Neutrophil (primary cell): ENCODE measurements at regions not wholly inside any gene's neighbourhood (a gene's known extent, or its start where the extent isn't known, plus 50 kb on each side); places are given as distances from the start of the nearest gene placed in this dataset.
"Not testable (repeated sequence)": the region's sequence is repeated elsewhere in the genome, so short reads cannot be mapped to it uniquely, and the experiment has no call there.

Source experiments
- H3K27ac ChIP-seq: fragments of 200-600 bp; sonication (generic); 2 replicates; pipeline ENCODE4 v1.5.1; 2016; ENCODE audit warnings: mild to moderate bottlenecking, moderate library complexity
- H3K27me3 ChIP-seq: fragments of 200-600 bp; sonication (generic); 2 replicates; pipeline ENCODE4 v1.6.0; 2016; ENCODE audit warnings: mild to moderate bottlenecking
- H3K36me3 ChIP-seq: fragments of 200-600 bp; sonication (generic); 2 replicates; pipeline ENCODE4 v1.5.1; 2017
- H3K4me1 ChIP-seq, 2 experiments: fragments of 200-600 bp in 1 of 2; sonication (generic) in 1 of 2; 1 replicate in 1 of 2; 2 replicates in 1 of 2; pipeline versions ENCODE4 v1.5.1 to v1.6.1; 2013 to 2016; ENCODE audit warnings: low read depth in 1 of 2, low read length in 1 of 2, mild to moderate bottlenecking in 1 of 2, moderate library complexity in 1 of 2; ENCODE audit not compliant: control insufficient read depth in 1 of 2, insufficient read depth in 1 of 2
- H3K4me3 ChIP-seq, 2 experiments: fragments of 200-600 bp in 1 of 2; sonication (generic) in 1 of 2; 1 replicate in 1 of 2; 2 replicates in 1 of 2; pipeline ENCODE4 v1.5.1; 2013 to 2016; ENCODE audit warnings: low read depth in 1 of 2, low read length in 1 of 2, mild to moderate bottlenecking in 1 of 2, moderate library complexity in 1 of 2
- H3K9me3 ChIP-seq: fragments of 200-600 bp; sonication (generic); 2 replicates; pipeline ENCODE4 v1.5.1; 2016
- TF ChIP-seq, protein P1 (sequence below): fragments of 200-600 bp; sonication (generic); IDR thresholded peaks from 2 replicates; pipeline ENCODE4 v1.5.1; 2016; ENCODE audit warnings: antibody characterized with exemption

- Histone ChIP-seq H3K9me3 (no peaks in the 10 kb centered on the region), H3K4me1 (no peaks in the 10 kb centered on the region), H3K27me3 (no peaks in the 10 kb centered on the region), H3K27ac (no peak overlapping the region), H3K36me3 (no peaks in the 10 kb centered on the region), H3K4me3 (no peak overlapping the region)
- TF ChIP-seq, protein P1, sequence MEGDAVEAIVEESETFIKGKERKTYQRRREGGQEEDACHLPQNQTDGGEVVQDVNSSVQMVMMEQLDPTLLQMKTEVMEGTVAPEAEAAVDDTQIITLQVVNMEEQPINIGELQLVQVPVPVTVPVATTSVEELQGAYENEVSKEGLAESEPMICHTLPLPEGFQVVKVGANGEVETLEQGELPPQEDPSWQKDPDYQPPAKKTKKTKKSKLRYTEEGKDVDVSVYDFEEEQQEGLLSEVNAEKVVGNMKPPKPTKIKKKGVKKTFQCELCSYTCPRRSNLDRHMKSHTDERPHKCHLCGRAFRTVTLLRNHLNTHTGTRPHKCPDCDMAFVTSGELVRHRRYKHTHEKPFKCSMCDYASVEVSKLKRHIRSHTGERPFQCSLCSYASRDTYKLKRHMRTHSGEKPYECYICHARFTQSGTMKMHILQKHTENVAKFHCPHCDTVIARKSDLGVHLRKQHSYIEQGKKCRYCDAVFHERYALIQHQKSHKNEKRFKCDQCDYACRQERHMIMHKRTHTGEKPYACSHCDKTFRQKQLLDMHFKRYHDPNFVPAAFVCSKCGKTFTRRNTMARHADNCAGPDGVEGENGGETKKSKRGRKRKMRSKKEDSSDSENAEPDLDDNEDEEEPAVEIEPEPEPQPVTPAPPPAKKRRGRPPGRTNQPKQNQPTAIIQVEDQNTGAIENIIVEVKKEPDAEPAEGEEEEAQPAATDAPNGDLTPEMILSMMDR = no peak
Observed at GRCh38 chr12:46517579-46517962, 145.0 kb upstream of the SLC38A2 start.

DNA sequence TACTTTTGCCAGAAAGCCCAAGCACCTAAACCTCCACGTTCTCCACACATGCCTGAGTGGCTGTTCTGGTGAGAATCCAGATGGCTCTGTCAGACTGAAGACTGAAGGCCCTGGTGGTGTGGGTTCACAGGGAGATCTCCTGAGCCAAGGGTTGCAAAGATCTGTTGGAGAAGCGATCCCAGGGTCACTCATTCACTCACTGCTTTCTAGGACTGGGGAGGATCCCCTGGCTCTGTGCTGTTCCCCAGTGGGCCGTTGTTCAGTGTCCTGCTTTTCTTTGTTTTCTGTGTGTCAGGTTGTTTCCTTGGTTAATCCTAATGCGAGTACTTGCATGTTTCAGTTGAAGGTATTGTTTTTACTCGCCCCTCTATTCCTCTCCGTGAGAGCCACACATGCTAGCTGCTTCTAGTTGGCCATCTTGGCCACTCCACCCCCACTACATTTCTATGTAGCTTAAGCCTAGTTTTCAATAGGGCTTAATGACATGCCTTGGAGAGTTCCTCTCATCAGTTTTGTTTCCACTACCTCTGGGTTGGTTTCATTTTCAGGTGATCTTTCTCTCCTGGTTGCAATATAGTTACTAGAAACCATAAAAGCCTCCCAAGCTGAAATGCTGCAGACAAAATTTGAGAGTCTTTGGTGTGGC is 144.5 kb upstream of the SLC38A2 start:
- no peaks in the 10 kb centered on the region for H3K4me1 ChIP-seq
- no peaks in the 10 kb centered on the region for H3K36me3 ChIP-seq
- no peaks in the 10 kb centered on the region for H3K27me3 ChIP-seq
- no peak overlapping the region for H3K4me3 ChIP-seq
- TF ChIP-seq, protein P1 = no peak
- no peak overlapping the region for H3K27ac ChIP-seq
- H3K9me3 ChIP-seq = no peaks in the 10 kb centered on the region

DNA sequence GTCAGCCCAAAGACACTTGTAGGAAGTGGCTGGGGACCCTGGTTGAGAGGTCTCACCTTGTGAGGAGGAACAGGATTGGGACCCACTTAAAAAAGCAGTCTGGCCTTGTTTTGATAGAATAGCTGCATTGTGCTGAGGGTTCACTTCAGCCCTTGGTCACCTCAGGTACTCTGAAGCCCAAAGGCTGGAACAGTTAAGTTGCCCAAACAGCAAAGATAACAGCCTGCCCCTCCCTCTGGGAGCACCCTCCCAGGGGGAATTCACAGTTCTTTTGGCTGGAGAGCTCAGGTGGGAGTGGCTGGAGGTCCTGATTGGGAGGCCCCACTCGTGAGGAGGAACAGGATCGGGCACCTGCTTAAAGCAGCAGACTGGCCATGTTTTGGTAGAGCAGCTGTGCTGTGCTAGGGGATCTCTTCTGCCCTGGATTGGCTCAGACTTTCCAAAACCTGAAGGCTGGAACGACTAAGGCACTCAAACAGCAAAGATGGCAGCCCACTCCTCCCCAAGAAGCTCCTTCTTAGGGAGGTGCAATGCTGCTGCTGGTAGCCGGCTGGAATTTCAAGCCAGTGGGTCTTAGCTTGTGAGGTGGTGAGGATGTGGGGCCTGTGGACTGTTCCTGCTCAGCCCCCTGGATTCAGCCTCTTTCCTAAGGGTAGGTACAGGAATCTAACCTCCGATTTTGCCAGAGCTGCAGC is 143.8 kb upstream of the SLC38A2 start:
- H3K27me3 ChIP-seq = no peaks in the 10 kb centered on the region
- no peaks in the 10 kb centered on the region for H3K4me1 ChIP-seq
- H3K27ac ChIP-seq = no peak overlapping the region
- TF ChIP-seq, protein P1 = no peak
- H3K36me3 ChIP-seq = no peaks in the 10 kb centered on the region
- no peak overlapping the region for H3K4me3 ChIP-seq
- no peaks in the 10 kb centered on the region for H3K9me3 ChIP-seq

DNA sequence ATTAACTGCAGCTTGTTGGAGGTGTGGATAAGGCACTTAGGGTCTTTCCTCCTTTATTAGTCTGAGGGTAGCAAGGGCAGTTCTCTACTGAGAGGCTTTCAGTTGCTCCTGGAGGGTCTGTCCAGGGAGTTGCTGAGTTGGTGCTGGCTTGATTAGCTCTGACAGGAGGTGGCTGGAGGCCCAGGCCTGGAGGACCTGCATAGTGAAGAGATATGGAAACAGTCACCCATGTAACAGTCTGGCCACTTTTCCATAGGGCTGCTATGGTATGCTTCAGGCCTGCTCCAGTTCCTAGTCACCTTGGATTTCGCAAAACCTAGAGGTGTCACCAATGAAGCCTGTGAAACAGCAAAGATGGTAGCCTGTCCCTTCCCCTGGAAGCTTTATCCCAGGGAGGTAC is 143.3 kb upstream of the SLC38A2 start:
- Histone ChIP-seq H3K27me3 (no peaks in the 10 kb centered on the region), H3K4me3 (no peak overlapping the region), H3K9me3 (no peaks in the 10 kb centered on the region), H3K36me3 (no peaks in the 10 kb centered on the region), H3K27ac (no peak overlapping the region), H3K4me1 (no peaks in the 10 kb centered on the region)
- TF ChIP-seq, protein P1 = no peak

DNA sequence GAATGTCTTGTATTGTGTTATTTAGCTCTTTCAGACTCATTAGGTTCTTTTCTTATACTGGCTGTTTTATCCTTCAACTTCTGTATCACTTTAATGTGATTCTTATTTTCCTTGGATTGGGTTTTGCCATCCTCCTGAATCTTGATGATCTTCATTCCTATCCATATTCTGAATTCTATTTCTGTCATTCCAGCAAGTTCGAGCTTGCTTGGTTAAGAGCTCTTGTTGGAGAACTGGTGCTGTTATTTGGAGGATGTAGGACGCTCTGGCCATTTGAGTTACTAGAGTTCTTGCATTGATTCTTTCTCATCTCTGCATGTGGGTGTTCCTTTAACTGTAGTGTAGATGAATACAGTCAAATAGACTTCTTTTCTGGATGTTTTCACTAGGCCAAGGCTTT is 142.3 kb upstream of the SLC38A2 start:
- H3K36me3 ChIP-seq = no peaks in the 10 kb centered on the region
- TF ChIP-seq, protein P1 = no peak
- H3K27ac ChIP-seq = no peak overlapping the region
- no peaks in the 10 kb centered on the region for H3K9me3 ChIP-seq
- H3K27me3 ChIP-seq = no peaks in the 10 kb centered on the region
- no peak overlapping the region for H3K4me3 ChIP-seq
- no peaks in the 10 kb centered on the region for H3K4me1 ChIP-seq

DNA sequence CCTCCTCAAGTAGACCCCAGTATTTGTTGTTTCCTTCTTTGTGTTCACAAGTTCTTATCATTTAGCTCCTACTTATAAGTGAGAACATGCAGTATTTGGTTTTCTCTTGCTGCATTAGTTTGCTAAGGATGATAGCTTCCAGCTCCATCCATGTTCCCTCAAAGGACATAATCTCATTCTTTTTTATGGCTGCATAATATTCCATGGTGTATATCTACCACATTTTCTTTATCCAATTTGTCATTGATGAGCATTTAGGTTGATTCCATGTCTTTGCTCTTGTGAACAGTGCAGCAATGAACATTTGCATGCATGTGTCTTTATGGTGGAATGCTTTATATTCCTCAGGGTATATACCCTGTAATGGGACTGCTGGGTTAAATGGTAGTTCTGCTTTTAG is 137.7 kb upstream of the SLC38A2 start:
- not testable (repeated sequence) for H3K4me1 ChIP-seq

More for the DNA sequence above, 137.7 kb upstream of the SLC38A2 start:
- H3K9me3 ChIP-seq, H3K27me3 ChIP-seq, H3K4me3 ChIP-seq, H3K27ac ChIP-seq, H3K36me3 ChIP-seq: not testable (repeated sequence)
